ENCODE measurements at regions not wholly inside any gene's neighbourhood (a gene's known extent, or its start where the extent isn't known, plus 50 kb on each side); places are given as distances from the start of the nearest gene placed in this dataset.

DNA sequence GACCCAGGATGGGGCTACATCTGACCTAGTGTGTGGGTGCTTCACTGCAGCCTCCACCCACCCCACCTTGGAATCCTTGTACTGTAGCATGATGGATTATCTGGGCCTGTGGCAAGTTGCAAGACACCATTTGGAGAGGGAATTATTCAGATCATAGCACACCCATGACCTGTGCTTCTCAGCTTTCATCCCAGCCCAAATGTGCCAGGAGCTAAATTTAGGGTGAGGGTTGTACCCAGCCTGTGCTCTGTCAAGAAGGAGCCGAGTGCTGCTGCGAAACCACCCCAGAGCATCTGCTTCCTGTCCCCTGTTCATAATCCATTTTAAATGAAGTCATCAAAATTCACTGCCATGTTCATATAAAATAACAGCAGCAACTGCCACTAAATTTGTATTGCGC lies 394.5 kb downstream of the SHANK2 start:
- TF ChIP-seq, protein P1, sequence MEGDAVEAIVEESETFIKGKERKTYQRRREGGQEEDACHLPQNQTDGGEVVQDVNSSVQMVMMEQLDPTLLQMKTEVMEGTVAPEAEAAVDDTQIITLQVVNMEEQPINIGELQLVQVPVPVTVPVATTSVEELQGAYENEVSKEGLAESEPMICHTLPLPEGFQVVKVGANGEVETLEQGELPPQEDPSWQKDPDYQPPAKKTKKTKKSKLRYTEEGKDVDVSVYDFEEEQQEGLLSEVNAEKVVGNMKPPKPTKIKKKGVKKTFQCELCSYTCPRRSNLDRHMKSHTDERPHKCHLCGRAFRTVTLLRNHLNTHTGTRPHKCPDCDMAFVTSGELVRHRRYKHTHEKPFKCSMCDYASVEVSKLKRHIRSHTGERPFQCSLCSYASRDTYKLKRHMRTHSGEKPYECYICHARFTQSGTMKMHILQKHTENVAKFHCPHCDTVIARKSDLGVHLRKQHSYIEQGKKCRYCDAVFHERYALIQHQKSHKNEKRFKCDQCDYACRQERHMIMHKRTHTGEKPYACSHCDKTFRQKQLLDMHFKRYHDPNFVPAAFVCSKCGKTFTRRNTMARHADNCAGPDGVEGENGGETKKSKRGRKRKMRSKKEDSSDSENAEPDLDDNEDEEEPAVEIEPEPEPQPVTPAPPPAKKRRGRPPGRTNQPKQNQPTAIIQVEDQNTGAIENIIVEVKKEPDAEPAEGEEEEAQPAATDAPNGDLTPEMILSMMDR (IDR thresholded peaks at IDR 0.05; ENCODE audit: insufficient read depth, low read depth, low read length): no peak
- TF ChIP-seq EZH2 (IDR thresholded peaks at IDR 0.05; ENCODE audit: insufficient read depth, low read length): no peak
